H9 (cell line): ENCODE measurements at regions not wholly inside any gene's neighbourhood (a gene's known extent, or its start where the extent isn't known, plus 50 kb on each side); places are given as distances from the start of the nearest gene placed in this dataset.

Experiments used
- DNase-seq: peaks from one replicate; pipeline ENCODE4 v3.0.0-alpha.2; 2017
- H2AFZ ChIP-seq: one replicate; pipeline ENCODE4 v1.6.1; 2013; ENCODE audit warnings: mild to moderate bottlenecking, low read length, control low read depth, moderate library complexity
- H2AK5ac ChIP-seq: 2 replicates; pipeline ENCODE4 v1.6.1; 2013; ENCODE audit warnings: low read length, control low read depth, mixed read lengths; ENCODE audit not compliant: insufficient read length
- H2BK120ac ChIP-seq: one replicate; pipeline ENCODE4 v1.6.1; 2013; ENCODE audit warnings: low read depth, mild to moderate bottlenecking, low read length, control low read depth, inconsistent platforms; ENCODE audit not compliant: poor library complexity, severe bottlenecking
- H2BK12ac ChIP-seq: 2 replicates; pipeline ENCODE4 v1.6.1; 2013; ENCODE audit warnings: low read length, control low read depth, mixed read lengths, low read depth; ENCODE audit not compliant: insufficient read length
- H2BK15ac ChIP-seq: 2 replicates; pipeline ENCODE4 v1.6.1; 2013; ENCODE audit warnings: low read depth, low read length, control low read depth
- H2BK20ac ChIP-seq: one replicate; pipeline ENCODE4 v1.6.1; 2013; ENCODE audit warnings: low read depth, mild to moderate bottlenecking, low read length, control low read depth, inconsistent platforms; ENCODE audit not compliant: poor library complexity, severe bottlenecking
- H2BK5ac ChIP-seq: 2 replicates; pipeline ENCODE4 v1.6.1; 2013; ENCODE audit warnings: low read length, control low read depth, mixed read lengths; ENCODE audit not compliant: insufficient read length
- H3K14ac ChIP-seq: 2 replicates; pipeline ENCODE4 v1.6.1; 2013; ENCODE audit warnings: low read length, control low read depth; ENCODE audit not compliant: insufficient read depth
- H3K18ac ChIP-seq: 2 replicates; pipeline ENCODE4 v1.6.1; 2013; ENCODE audit warnings: low read depth, mild to moderate bottlenecking, mixed read lengths, low read length, control low read depth; ENCODE audit not compliant: insufficient read length
- H3K23ac ChIP-seq: 2 replicates; pipeline ENCODE4 v1.6.1; 2013; ENCODE audit warnings: low read length, control low read depth, mixed read lengths, low read depth; ENCODE audit not compliant: insufficient read length
- H3K23me2 ChIP-seq: 2 replicates; pipeline ENCODE4 v1.6.1; 2013; ENCODE audit warnings: low read depth, mild to moderate bottlenecking, mixed read lengths, low read length, control low read depth; ENCODE audit not compliant: insufficient read length, poor library complexity, severe bottlenecking
- H3K27ac ChIP-seq: 2 replicates; pipeline ENCODE4 v1.5.1; 2013; ENCODE audit warnings: low read length, control low read depth, mixed read lengths, low read depth; ENCODE audit not compliant: insufficient read length
- H3K27me3 ChIP-seq: 2 replicates; pipeline ENCODE4 v1.6.1; 2013; ENCODE audit warnings: low read length, control low read depth, inconsistent platforms; ENCODE audit not compliant: insufficient read depth
- H3K4ac ChIP-seq: 2 replicates; pipeline ENCODE4 v1.6.1; 2013; ENCODE audit warnings: low read depth, mild to moderate bottlenecking, control low read depth, inconsistent platforms, low read length, moderate library complexity
- H3K4me1 ChIP-seq: 2 replicates; pipeline ENCODE4 v1.6.1; 2013; ENCODE audit warnings: low read length, control low read depth, inconsistent platforms; ENCODE audit not compliant: insufficient read depth
- H3K4me2 ChIP-seq: 2 replicates; pipeline ENCODE4 v1.6.1; 2013; ENCODE audit warnings: low read length, control low read depth, mixed read lengths; ENCODE audit not compliant: insufficient read length, insufficient read depth
- H3K56ac ChIP-seq: 2 replicates; pipeline ENCODE4 v1.6.1; 2013; ENCODE audit warnings: low read depth, mild to moderate bottlenecking, mixed read lengths, low read length, control low read depth; ENCODE audit not compliant: insufficient read length
- H3K79me1 ChIP-seq: 2 replicates; pipeline ENCODE4 v1.6.1; 2013; ENCODE audit warnings: low read depth, mild to moderate bottlenecking, moderate library complexity, low read length, control low read depth, inconsistent platforms; ENCODE audit not compliant: insufficient read depth, poor library complexity, severe bottlenecking
- H3K79me2 ChIP-seq: 2 replicates; pipeline ENCODE4 v1.6.1; 2013; ENCODE audit warnings: low read length, control low read depth, inconsistent platforms; ENCODE audit not compliant: insufficient read depth
- H3K9ac ChIP-seq: 2 replicates; pipeline ENCODE4 v1.6.1; 2013; ENCODE audit warnings: low read length, control low read depth, mixed read lengths; ENCODE audit not compliant: insufficient read length; ENCODE audit errors: extremely low read depth
- H3K9me3 ChIP-seq: one replicate; pipeline ENCODE4 v1.6.1; 2013; ENCODE audit warnings: low read depth, low read length, inconsistent platforms; ENCODE audit not compliant: control insufficient read depth
- H3T11ph ChIP-seq: one replicate; pipeline ENCODE4 v1.6.1; 2013; ENCODE audit warnings: mild to moderate bottlenecking, low read length, control low read depth, inconsistent platforms
- H4K20me1 ChIP-seq: one replicate; pipeline ENCODE4 v1.6.1; 2013; ENCODE audit not compliant: control insufficient read depth, insufficient read length, insufficient read depth
- H4K5ac ChIP-seq: 2 replicates; pipeline ENCODE4 v1.6.1; 2013; ENCODE audit warnings: low read depth, mild to moderate bottlenecking, mixed read lengths, low read length, control low read depth; ENCODE audit not compliant: insufficient read length
- H4K8ac ChIP-seq: replicated peaks from 2 replicates; pipeline ENCODE4 v1.6.1; 2013; ENCODE audit warnings: low read length, control low read depth, mixed read lengths, low read depth; ENCODE audit not compliant: insufficient read length
- H4K91ac ChIP-seq: 2 replicates; pipeline ENCODE4 v1.6.1; 2013; ENCODE audit warnings: low read depth, mild to moderate bottlenecking, moderate library complexity, mixed read lengths, low read length, control low read depth; ENCODE audit not compliant: insufficient read length
- H3K27ac Mint-ChIP-seq, 3 experiments: 2 replicates in 2 of 3; 3 replicates in 1 of 3; pipeline ENCODE4 v1.8.0; 2020 to 2021; ENCODE audit warnings: mixed read lengths in 3 of 3, mild to moderate bottlenecking in 1 of 3, moderate library complexity in 1 of 3
- H3K27me3 Mint-ChIP-seq: 2 replicates; pipeline ENCODE4 v1.8.0; 2021; ENCODE audit warnings: low read depth, mild to moderate bottlenecking, moderate library complexity, mixed read lengths
- H3K36me3 Mint-ChIP-seq, 3 experiments: 2 replicates in 2 of 3; 3 replicates in 1 of 3; pipeline ENCODE4 v1.8.0; 2020 to 2021; ENCODE audit warnings: low read depth in 3 of 3, mixed read lengths in 3 of 3; ENCODE audit not compliant: insufficient read depth in 1 of 3
- H3K4me1 Mint-ChIP-seq, 2 experiments: 2 replicates each; pipeline ENCODE4 v1.8.0; 2020; ENCODE audit warnings: mixed read lengths in 2 of 2
- H3K4me3 Mint-ChIP-seq, 2 experiments: 2 replicates in 1 of 2; 3 replicates in 1 of 2; pipeline ENCODE4 v1.8.0; 2020 to 2021; ENCODE audit warnings: mild to moderate bottlenecking in 2 of 2, mixed read lengths in 2 of 2, moderate library complexity in 1 of 2
- H3K9me3 Mint-ChIP-seq, 2 experiments: 2 replicates in 1 of 2; 3 replicates in 1 of 2; pipeline ENCODE4 v1.8.0; 2020; ENCODE audit warnings: mild to moderate bottlenecking in 2 of 2, mixed read lengths in 2 of 2, moderate library complexity in 1 of 2
- WGBS: extraction: QIAGEN DNeasy Blood & Tissue Kit; methylation state at CpG from one replicate; pipeline ENCODE4 v1.1.7; 2013; ENCODE audit warnings: missing lambda C conversion rate, low lambda C conversion rate, mixed read lengths; ENCODE audit not compliant: insufficient read length; ENCODE audit errors: extremely low coverage; 5-methylcytosine and 5-hydroxymethylcytosine counted together
- TF ChIP-seq, protein P1 (sequence below): fragments of 200-600 bp; sonication (generic); conservative IDR thresholded peaks from 3 replicates; pipeline ENCODE4 v1.8.0; 2021; ENCODE audit warnings: antibody characterized with exemption, mild to moderate bottlenecking

DNA sequence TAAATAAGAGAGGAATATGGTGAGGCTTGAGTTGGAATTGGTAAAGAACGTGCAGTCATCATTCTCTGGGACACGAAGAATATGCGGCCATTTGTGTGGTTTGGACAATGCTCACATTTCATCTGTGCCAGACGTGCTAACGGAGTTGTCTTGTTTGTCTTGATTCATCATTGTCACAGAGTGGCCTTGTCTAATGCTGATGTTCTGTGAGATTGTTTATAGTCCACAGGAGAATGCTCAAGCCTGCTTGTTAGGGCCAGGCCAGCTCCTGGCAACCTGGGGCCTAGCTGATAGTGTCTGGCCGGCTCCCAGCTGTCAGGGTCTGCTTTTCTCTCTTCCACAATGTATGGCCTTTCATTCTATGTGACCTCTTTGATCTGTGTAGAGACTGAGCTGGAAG is 384.7 kb downstream of the EDEM1 start:
- no peak overlapping the region for H3K18ac ChIP-seq
- H3K4me3 Mint-ChIP-seq: no peak overlapping the region
- peaks cover 13 to 15% of the 10 kb centered on the region in 2 experiments for H3K4me1 Mint-ChIP-seq
- H4K91ac ChIP-seq: no peak overlapping the region
- no peaks in the 10 kb centered on the region for H3K27me3 Mint-ChIP-seq
- no peaks in the 10 kb centered on the region for H3K9me3 ChIP-seq
- no peak overlapping the region for H2BK15ac ChIP-seq
- H3K36me3 Mint-ChIP-seq: no peaks in the 10 kb centered on the region; a peak in 1 of 7 replicates
- H2BK5ac ChIP-seq: no peak overlapping the region
- H2BK20ac ChIP-seq: no peak overlapping the region
- no peak overlapping the region for H3T11ph ChIP-seq
- H3K27me3 ChIP-seq: no peaks in the 10 kb centered on the region
- H3K27ac ChIP-seq: no peak overlapping the region
- no peak overlapping the region for H3K4ac ChIP-seq
- H3K27ac Mint-ChIP-seq: no peak overlapping the region; a peak in 1 of 7 replicates
- peaks cover 0 to 5% of the 10 kb centered on the region in 2 experiments; a peak in 2 of 5 replicates for H3K9me3 Mint-ChIP-seq
- H4K20me1 ChIP-seq: no peaks in the 10 kb centered on the region
- H3K23ac ChIP-seq: no peak overlapping the region
- H3K23me2 ChIP-seq: no peaks in the 10 kb centered on the region
- no peak overlapping the region for H4K8ac ChIP-seq
- H2BK12ac ChIP-seq: no peak overlapping the region
- no peak for DNase-seq
- no peak overlapping the region for H2AFZ ChIP-seq
- H4K5ac ChIP-seq: no peak overlapping the region
- no CpG with 5 or more reads among the region's 6 CpGs for WGBS
- H3K4me2 ChIP-seq: no peak overlapping the region
- no peaks in the 10 kb centered on the region for H3K79me2 ChIP-seq
- no peak overlapping the region for H3K56ac ChIP-seq
- H3K14ac ChIP-seq: no peak overlapping the region
- TF ChIP-seq, protein P1, sequence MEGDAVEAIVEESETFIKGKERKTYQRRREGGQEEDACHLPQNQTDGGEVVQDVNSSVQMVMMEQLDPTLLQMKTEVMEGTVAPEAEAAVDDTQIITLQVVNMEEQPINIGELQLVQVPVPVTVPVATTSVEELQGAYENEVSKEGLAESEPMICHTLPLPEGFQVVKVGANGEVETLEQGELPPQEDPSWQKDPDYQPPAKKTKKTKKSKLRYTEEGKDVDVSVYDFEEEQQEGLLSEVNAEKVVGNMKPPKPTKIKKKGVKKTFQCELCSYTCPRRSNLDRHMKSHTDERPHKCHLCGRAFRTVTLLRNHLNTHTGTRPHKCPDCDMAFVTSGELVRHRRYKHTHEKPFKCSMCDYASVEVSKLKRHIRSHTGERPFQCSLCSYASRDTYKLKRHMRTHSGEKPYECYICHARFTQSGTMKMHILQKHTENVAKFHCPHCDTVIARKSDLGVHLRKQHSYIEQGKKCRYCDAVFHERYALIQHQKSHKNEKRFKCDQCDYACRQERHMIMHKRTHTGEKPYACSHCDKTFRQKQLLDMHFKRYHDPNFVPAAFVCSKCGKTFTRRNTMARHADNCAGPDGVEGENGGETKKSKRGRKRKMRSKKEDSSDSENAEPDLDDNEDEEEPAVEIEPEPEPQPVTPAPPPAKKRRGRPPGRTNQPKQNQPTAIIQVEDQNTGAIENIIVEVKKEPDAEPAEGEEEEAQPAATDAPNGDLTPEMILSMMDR: no peak
- H2BK120ac ChIP-seq: no peak overlapping the region
- H2AK5ac ChIP-seq: no peak overlapping the region
- H3K9ac ChIP-seq: no peak overlapping the region
- no peaks in the 10 kb centered on the region for H3K79me1 ChIP-seq
- no peaks in the 10 kb centered on the region for H3K4me1 ChIP-seq
